ENCODE measurements at regions not wholly inside any gene's neighbourhood (a gene's known extent, or its start where the extent isn't known, plus 50 kb on each side); places are given as distances from the start of the nearest gene placed in this dataset.
"Not testable (repeated sequence)": the region's sequence is repeated elsewhere in the genome, so short reads cannot be mapped to it uniquely, and the experiment has no call there.

- intact Hi-C loops (cut with DNase I); DNase-seq (ENCODE audit: low spot score): not testable (repeated sequence)
These were observed 155.3 kb downstream of the SYT15 start for GRCh38 chr10:46734262-46734642.

- intact Hi-C loops (cut with DNase I); DNase-seq (ENCODE audit: low spot score): not testable (repeated sequence)
These were observed 161.0 kb downstream of the SYT15 start for GRCh38 chr10:46739919-46740318.

DNA sequence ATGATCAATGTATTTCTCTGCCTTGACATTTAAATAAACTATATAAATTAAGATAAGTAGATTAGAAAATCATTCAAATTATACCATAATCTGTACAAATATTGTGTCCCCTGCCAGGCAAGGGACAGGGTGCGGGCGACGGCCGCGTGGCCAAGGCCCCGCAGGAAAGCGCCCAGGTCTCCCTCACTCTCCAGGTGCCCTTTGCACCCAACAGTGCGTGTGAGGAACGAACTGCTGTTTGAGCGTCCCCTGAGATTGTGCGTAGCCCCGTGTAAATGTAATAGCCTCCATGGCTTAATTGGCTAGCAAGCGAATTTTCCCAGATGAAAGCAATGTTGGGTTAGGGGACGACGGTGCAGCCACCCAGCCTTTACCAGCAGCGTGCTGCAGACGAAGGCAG, 161.4 kb downstream of the SYT15 start:
- intact Hi-C loops (cut with DNase I); DNase-seq (ENCODE audit: low spot score): not testable (repeated sequence)

GRCh38 chr10:46749003-46749402, 162.2 kb upstream of the PTPN20 start:
- DNase-seq (ENCODE audit: low spot score); intact Hi-C loops (cut with DNase I): not testable (repeated sequence)

GRCh38 chr10:46749470-46749869, 161.8 kb upstream of the PTPN20 start:
- not testable (repeated sequence) for DNase-seq (ENCODE audit: low spot score)

DNA sequence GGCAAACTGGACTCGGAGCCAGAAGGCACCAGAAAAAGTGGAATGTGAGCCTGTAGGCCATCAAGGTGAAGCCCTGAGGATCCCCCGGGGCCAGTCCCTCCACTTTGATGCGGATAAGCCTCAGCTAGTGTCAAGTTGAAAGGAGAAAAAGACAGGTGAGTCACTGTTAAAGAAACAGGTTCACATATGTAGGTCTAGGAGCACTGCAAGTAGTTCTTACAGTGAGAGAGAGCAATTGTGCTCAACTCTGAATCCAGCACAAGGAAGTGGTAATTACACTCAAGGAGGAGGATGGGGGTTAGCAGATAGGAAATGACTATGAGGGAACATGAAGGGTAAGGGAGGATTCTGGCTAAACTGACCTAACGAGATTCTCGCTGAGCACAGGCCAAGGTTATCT, 157.5 kb upstream of the PTPN20 start:
- intact Hi-C loops (cut with DNase I); DNase-seq (ENCODE audit: low spot score): not testable (repeated sequence)

More at GRCh38 chr10:46749470-46749869, 161.8 kb upstream of the PTPN20 start:
- intact Hi-C loops (cut with DNase I): not testable (repeated sequence)

DNA sequence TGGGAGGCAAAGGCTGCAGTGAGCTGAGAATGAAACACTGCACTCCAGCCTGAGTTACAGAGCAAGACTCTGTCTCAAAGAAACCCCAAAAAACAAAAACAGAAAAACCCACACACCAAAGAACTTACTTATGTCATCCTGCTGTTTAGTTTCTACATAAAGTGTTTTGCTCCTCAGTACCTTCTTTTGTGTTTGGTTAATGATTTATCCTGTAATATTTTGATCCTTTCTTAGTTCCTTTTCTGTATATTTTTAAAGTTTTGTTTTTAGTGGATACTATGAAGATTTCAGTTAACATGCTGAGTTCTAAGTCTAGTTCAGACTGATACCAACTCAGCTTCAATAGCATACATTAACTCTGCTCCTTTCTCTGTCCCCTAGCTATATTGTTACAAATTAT, 149.8 kb upstream of the PTPN20 start:
- DNase-seq (ENCODE audit: low spot score); intact Hi-C loops (cut with DNase I): not testable (repeated sequence)

DNA sequence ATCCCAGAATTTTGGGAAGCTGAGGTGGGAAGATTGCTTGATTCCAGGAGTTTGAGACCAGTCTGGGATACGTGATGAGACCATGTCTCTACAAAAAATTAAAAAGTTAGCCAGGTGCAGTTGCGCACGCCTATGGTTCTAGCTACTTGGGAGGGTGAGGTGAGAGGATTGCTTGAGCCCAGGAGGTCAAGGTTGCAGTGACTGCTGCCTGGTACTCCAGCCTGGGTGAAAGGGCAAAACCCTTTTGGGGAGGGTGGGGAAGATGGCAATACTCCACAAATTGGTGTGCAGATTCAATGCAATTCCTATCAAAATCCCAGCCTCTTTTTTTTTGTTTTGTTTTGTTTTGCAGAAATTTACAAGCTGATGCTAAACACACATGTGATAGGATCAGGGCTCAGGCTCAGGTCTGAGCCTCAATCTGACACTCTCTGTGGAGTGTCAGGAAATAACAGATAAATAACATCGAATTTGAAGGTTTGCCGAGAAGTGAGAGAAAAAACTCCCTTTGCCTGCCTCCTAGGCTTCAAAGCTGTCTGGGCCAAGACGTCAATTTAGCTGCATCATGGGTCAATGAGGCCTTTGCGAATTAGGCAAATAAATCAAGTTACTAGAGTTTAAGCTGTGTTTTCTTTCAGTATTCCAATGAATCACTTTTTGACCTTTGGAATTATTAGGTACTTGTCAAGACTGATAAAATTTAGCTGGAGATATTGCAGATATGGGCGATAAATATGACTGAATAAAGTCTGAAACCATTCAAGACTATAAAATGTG, 142.5 kb upstream of the PTPN20 start:
- DNase-seq (ENCODE audit: low spot score); intact Hi-C loops (cut with DNase I): not testable (repeated sequence)

DNA sequence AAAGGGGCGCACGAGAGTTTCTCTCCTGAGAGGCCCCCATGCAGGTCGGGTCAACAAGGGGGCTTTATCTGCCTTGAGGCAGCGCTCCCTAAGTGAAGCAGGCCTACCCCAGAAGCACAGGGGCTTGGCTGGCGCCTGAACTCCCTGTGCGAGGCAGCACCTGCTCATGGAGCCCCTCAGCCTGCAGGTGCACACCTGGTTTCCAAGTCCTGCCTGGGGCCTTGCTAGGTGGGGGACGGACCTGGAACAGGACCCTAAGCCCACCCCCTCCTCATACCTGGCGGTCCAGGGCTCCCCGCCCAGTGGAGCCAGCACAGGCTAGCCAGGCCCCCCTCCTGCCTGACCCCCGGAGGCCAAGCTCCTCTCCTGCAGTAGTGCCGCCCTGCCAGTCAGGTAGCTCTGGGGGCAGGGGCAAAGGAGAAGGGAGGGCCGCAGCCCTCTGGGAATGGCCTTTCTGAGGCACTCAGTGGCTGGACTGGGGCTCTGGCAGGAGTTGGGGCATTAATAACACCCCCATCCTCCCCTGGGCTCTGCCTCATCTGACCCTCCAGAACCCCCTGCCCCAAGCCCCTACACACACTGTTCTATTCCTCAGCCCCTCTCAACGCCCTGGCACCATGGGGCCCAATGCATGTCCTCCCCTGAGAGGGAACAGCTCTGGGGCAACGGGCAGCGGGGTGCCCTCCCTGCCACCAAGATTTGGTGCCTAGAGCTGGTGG, 137.9 kb upstream of the PTPN20 start:
- intact Hi-C loops (cut with DNase I); DNase-seq (ENCODE audit: low spot score): not testable (repeated sequence)

DNA sequence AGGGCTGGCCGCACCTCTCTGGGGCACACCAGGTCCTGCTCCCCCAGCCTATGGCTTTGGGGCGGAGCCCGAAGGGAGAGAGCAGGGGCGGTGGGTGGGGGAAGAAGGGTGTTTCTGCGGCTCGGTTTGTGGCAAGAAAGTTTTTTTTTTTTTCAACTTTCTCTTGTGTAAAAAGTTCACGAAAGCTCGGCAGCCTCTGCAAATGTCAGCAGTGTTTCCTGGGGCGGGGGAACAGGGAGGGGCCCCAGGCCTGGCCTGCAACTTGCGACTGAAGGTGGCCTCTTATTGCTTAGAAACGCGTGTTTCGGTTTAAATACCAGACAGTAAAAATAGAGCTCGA, 137.4 kb upstream of the PTPN20 start:
- DNase-seq (ENCODE audit: low spot score); intact Hi-C loops (cut with DNase I): not testable (repeated sequence)

GRCh38 chr10:46774366-46774765, 136.9 kb upstream of the PTPN20 start:
- intact Hi-C loops (cut with DNase I); DNase-seq (ENCODE audit: low spot score): not testable (repeated sequence)

DNA sequence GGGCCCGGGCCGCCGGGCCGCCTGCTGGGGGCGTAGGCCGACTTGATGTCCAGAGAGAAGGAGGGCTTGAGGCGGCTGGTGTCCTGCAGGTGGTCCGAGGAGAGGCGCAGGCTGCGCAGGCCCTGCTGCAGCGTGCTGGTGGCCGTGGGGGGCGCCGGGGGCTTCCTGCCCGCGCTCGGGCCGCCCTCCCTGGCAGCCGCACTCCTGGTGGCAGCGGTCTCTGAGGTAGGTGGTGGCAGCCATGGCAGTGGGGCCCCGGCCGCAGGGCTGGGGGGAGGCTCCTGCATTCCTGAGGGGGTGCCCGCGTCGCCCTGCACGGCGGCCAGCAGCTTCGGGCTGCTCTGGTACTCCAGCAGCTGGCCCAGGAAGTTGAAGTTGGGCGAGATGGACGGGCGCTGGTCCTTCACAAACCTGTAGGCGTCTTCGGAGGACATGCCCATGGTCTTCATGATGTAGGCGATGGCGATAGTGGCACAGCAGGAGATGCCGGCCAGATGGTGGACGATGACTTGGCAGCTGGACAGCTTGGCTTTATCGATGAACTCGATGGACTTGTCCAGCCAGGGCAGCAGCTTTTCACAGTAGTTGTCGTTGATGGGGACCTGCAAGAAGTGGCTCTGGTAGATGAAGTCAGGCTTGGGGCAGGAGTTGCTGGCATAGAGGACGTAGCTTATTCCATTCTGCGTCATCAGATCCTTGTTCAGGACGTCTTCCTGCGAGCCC, 136.1 kb upstream of the PTPN20 start:
- intact Hi-C loops (cut with DNase I); DNase-seq (ENCODE audit: low spot score): not testable (repeated sequence)

DNA sequence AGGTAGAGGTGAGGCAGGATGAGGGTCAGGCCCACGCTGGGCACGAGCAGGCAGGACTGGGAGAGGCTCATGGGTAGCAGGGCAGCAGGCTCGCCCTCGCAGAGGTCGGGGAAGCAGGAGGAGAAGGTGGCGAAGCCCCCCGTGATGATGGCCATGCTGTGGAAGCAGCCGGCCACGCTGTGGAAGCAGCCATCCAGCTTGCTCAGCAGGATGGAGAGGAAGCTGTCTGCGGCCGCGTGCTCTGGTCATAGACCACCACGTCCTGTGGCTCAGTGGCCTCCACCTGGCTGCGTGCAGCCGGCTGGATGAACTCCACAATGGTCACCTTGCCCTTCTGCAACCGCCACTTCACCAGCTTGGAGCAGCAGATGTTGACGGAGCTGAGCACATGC, 135.6 kb upstream of the PTPN20 start:
- DNase-seq (ENCODE audit: low spot score); intact Hi-C loops (cut with DNase I): not testable (repeated sequence)

- intact Hi-C loops (cut with DNase I); DNase-seq (ENCODE audit: low spot score): not testable (repeated sequence)
These were observed 131.7 kb upstream of the PTPN20 start for GRCh38 chr10:46779571-46779970.

DNA sequence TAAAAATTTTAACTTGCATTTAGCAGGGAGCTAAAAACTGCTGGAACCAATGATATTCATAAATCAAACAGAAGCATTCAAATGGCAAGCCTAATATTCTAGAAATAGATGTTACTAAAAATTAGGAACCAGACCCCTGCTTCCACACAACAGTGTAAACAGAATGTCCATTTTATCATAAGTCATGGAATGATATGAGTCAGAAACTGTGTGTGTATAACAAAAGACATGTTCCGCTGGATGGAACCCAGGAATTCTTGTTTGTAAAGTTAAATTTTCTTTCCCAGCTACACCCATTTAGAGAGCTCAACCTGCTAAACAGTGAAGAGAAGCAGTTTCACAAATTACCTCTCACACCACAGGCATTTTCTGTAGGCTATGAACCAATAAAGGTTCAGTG, 131.1 kb upstream of the PTPN20 start:
- DNase-seq (ENCODE audit: low spot score); intact Hi-C loops (cut with DNase I): not testable (repeated sequence)

- DNase-seq (ENCODE audit: low spot score); intact Hi-C loops (cut with DNase I): not testable (repeated sequence)
These were observed 130.2 kb upstream of the PTPN20 start for GRCh38 chr10:46781001-46781400.

DNA sequence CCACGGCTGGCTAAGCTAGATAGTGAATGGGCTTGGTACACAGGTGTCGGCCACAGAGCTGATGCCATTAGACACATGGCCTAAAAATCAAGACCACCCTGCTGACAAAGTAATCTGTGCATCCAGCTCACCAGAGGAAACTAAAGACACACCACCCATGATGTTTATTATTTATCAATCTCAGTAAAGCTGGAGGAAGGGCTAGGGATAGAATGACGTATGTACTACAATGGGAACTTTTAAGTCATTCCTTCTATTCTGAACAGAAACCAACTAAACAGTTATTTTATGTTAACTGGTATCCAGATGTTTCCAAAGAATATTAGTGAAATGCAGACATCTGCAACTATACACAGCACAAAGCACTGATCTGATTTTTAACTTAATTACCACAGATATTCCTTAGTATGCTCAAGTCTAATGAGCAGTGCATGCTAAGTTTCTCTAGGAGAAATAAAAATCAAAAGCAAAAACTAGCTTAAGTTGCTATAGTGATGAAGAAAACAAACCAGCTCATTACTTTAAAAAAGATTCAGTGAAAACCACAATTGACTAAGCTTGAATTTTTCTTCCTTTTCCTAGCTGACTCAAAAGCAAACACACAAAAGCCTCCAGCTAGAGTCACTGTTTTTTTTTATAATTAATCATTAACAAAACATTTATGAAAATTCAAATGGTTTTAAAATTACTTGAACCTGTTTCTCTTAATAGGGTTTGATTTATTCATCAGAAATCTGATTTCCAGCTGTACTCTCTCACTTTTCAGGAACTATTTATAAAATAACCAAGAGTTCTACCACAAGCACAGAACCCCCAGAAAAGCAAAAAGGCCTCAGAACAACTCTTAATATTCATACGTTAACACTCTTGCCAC, 129.0 kb upstream of the PTPN20 start:
- intact Hi-C loops (cut with DNase I); DNase-seq (ENCODE audit: low spot score): not testable (repeated sequence)

DNA sequence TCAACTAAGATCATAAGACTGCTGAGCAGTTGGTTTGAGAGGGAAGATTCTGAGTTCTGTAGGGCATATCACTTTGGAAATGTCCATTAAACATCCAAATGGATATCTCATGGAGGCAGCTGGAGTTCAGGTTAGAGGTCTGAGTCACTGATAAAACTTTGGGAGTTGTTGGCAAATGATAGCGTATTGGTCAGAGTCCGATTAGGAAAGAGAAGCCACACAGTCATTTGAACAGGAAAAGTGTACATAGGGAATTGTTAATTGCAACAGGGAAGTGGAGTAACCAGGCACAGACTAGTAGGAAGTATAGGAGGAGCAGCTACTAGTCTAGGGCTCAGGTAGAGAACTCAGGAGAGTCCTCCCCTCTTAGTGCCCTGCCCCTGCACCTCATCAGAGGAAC, 126.6 kb upstream of the PTPN20 start:
- intact Hi-C loops (cut with DNase I): not testable (repeated sequence)

GRCh38 chr10:46786125-46786517, 125.1 kb upstream of the PTPN20 start:
- intact Hi-C loops (cut with DNase I); DNase-seq (ENCODE audit: low spot score): not testable (repeated sequence)

More for the DNA sequence above, 126.6 kb upstream of the PTPN20 start:
- not testable (repeated sequence) for DNase-seq (ENCODE audit: low spot score)

Data from cardiac septum (tissue), 1 donor.